Neuronal stem cell (in vitro differentiated cells): ENCODE measurements at regions not wholly inside any gene's neighbourhood (a gene's known extent, or its start where the extent isn't known, plus 50 kb on each side); places are given as distances from the start of the nearest gene placed in this dataset.
"Not testable (repeated sequence)": the region's sequence is repeated elsewhere in the genome, so short reads cannot be mapped to it uniquely, and the experiment has no call there.

Source experiments
- DNase-seq: peaks from one replicate; pipeline ENCODE4 v3.0.0-alpha.2; 2013; ENCODE audit warnings: low spot score
- H2AFZ ChIP-seq: one replicate; pipeline ENCODE4 v1.6.1; 2013; ENCODE audit warnings: mild to moderate bottlenecking, low read length, inconsistent platforms
- H2AK5ac ChIP-seq: 2 replicates; pipeline ENCODE4 v1.6.1; 2013; ENCODE audit warnings: low read depth, mild to moderate bottlenecking, inconsistent platforms, low read length, moderate library complexity, mixed read lengths
- H2BK120ac ChIP-seq: 2 replicates; pipeline ENCODE4 v1.6.1; 2013; ENCODE audit warnings: low read depth, mild to moderate bottlenecking, inconsistent platforms, low read length, moderate library complexity, mixed read lengths
- H2BK12ac ChIP-seq: one replicate; pipeline ENCODE4 v1.6.1; 2013; ENCODE audit warnings: low read length, inconsistent platforms
- H2BK15ac ChIP-seq: 2 replicates; pipeline ENCODE4 v1.6.1; 2013; ENCODE audit warnings: mild to moderate bottlenecking, low read length, inconsistent platforms, mixed read lengths
- H2BK5ac ChIP-seq: one replicate; pipeline ENCODE4 v1.6.1; 2013; ENCODE audit warnings: inconsistent platforms, mild to moderate bottlenecking, low read length, moderate library complexity
- H3K14ac ChIP-seq: one replicate; pipeline ENCODE4 v1.6.1; 2013; ENCODE audit warnings: low read length, inconsistent platforms
- H3K18ac ChIP-seq: 2 replicates; pipeline ENCODE4 v1.6.1; 2013; ENCODE audit warnings: low read length, inconsistent platforms
- H3K23ac ChIP-seq: 2 replicates; pipeline ENCODE4 v1.6.1; 2013; ENCODE audit warnings: low read depth, mild to moderate bottlenecking, mixed read lengths, low read length, inconsistent platforms; ENCODE audit not compliant: poor library complexity
- H3K27ac ChIP-seq: replicated peaks from 3 replicates; pipeline ENCODE4 v1.5.1; 2013; ENCODE audit warnings: low read length, inconsistent platforms
- H3K27me3 ChIP-seq, 3 experiments: 2 replicates each; pipeline ENCODE4 v1.6.1; 2013; ENCODE audit warnings: low read length in 3 of 3, mild to moderate bottlenecking in 2 of 3, inconsistent platforms in 1 of 3, low read depth in 1 of 3, mixed read lengths in 1 of 3, moderate library complexity in 1 of 3; ENCODE audit not compliant: control insufficient read depth in 3 of 3, insufficient read depth in 3 of 3
- H3K36me3 ChIP-seq, 2 donors: replicated peaks in 1 of 2; 2 replicates each; pipeline ENCODE4 v1.6.1; 2013; ENCODE audit warnings: low read length in 2 of 2; ENCODE audit not compliant: control insufficient read depth in 2 of 2, insufficient read depth in 2 of 2
- H3K4ac ChIP-seq: 2 replicates; pipeline ENCODE4 v1.6.1; 2013; ENCODE audit warnings: inconsistent platforms, mild to moderate bottlenecking, low read length, moderate library complexity
- H3K4me1 ChIP-seq, 2 donors: 1 replicate in 1 of 2; 2 replicates in 1 of 2; pipeline ENCODE4 v1.6.1; 2013; ENCODE audit warnings: low read length in 2 of 2, low read depth in 1 of 2; ENCODE audit not compliant: control insufficient read depth in 2 of 2, insufficient read depth in 1 of 2
- H3K4me2 ChIP-seq: one replicate; pipeline ENCODE4 v1.6.1; 2013; ENCODE audit warnings: mild to moderate bottlenecking, low read length, inconsistent platforms; ENCODE audit not compliant: insufficient read depth, poor library complexity, severe bottlenecking
- H3K4me3 ChIP-seq, 2 donors: 2 replicates each; pipeline ENCODE4 v1.5.1; 2013; ENCODE audit warnings: low read length in 2 of 2, mild to moderate bottlenecking in 2 of 2, inconsistent platforms in 1 of 2, moderate library complexity in 1 of 2
- H3K79me1 ChIP-seq: one replicate; pipeline ENCODE4 v1.6.1; 2013; ENCODE audit warnings: low read depth, mild to moderate bottlenecking, inconsistent platforms, low read length, moderate library complexity
- H3K9ac ChIP-seq: one replicate; pipeline ENCODE4 v1.6.1; 2013; ENCODE audit warnings: mild to moderate bottlenecking, low read depth, low read length, inconsistent platforms; ENCODE audit not compliant: poor library complexity
- H3K9me3 ChIP-seq, 2 donors: replicated peaks in 1 of 2; 2 replicates each; pipeline versions ENCODE3 to v1.6.1; 2013; ENCODE audit warnings: low read length in 2 of 2, mild to moderate bottlenecking in 2 of 2, inconsistent platforms in 1 of 2, low read depth in 1 of 2, mixed read lengths in 1 of 2, moderate library complexity in 1 of 2; ENCODE audit not compliant: control insufficient read depth in 2 of 2, insufficient read depth in 1 of 2
- H4K8ac ChIP-seq: one replicate; pipeline ENCODE4 v1.6.1; 2013; ENCODE audit warnings: low read depth, mild to moderate bottlenecking, inconsistent platforms, low read length, moderate library complexity
- H4K91ac ChIP-seq: one replicate; pipeline ENCODE4 v1.6.1; 2013; ENCODE audit warnings: low read length, low read depth, mild to moderate bottlenecking, inconsistent platforms; ENCODE audit not compliant: poor library complexity
- WGBS, 2 donors: extraction: QIAGEN DNeasy Blood & Tissue Kit; methylation state at CpG; one replicate each; pipeline ENCODE4 v1.1.7; 2013; ENCODE audit warnings: missing lambda C conversion rate in 2 of 2, mixed read lengths in 1 of 2; ENCODE audit not compliant: insufficient read length in 2 of 2, insufficient replicate concordance in 1 of 2; ENCODE audit errors: extremely low coverage in 2 of 2; 5-methylcytosine and 5-hydroxymethylcytosine counted together

GRCh38 chr4:72704925-72705640 lies 136.1 kb upstream of the ADAMTS3 start:
- not testable (repeated sequence) for H3K4me3 ChIP-seq, H3K4me1 ChIP-seq, H3K18ac ChIP-seq, H2AK5ac ChIP-seq, H3K4ac ChIP-seq, DNase-seq, H3K27me3 ChIP-seq, H2BK12ac ChIP-seq, H4K91ac ChIP-seq, H3K9me3 ChIP-seq, H3K36me3 ChIP-seq, H3K23ac ChIP-seq, H3K14ac ChIP-seq, H3K4me2 ChIP-seq, H2AFZ ChIP-seq, H4K8ac ChIP-seq, H2BK15ac ChIP-seq, H3K9ac ChIP-seq, H2BK5ac ChIP-seq, H3K27ac ChIP-seq, H2BK120ac ChIP-seq, H3K79me1 ChIP-seq
- no CpG with 5 or more reads among the region's 7 CpGs for WGBS, 2 donors

DNA sequence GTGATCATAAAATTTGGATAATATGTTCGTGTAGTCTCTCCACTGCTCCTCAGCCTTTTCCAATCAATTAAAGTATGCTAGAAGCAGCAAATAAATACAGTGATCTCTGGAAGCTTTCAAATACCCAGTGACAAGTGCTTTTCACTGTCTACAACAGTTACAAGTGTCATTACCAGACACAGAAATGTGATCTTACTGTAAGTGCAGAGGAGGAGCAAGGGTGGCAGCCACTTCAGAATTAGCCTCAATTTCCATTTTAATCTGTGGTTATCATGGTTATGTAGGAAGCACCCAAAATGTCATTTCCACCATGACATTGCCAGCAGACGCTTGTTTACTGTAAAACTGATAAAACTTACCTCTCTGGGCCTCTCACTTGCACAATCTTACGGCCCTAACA lies 133.9 kb upstream of the ADAMTS3 start:
- no peak overlapping the region for H2BK5ac ChIP-seq
- no peak overlapping the region for H3K4me2 ChIP-seq
- H3K9me3 ChIP-seq: no peaks in the 10 kb centered on the region
- H3K36me3 ChIP-seq: no peaks in the 10 kb centered on the region
- no peak overlapping the region for H3K4ac ChIP-seq
- H3K4me3 ChIP-seq: no peak overlapping the region
- H3K23ac ChIP-seq: no peak overlapping the region
- no peaks in the 10 kb centered on the region for H3K79me1 ChIP-seq
- H2BK12ac ChIP-seq: no peak overlapping the region
- peak overlapping the region; percentile 18 for H2AFZ ChIP-seq
- no peak overlapping the region for H3K18ac ChIP-seq
- DNase-seq: no peak
- no peaks in the 10 kb centered on the region for H3K27me3 ChIP-seq
- no peak overlapping the region for H2BK15ac ChIP-seq
- no peak overlapping the region for H2AK5ac ChIP-seq
- no peaks in the 10 kb centered on the region for H3K4me1 ChIP-seq
- H4K8ac ChIP-seq: no peak overlapping the region
- H4K91ac ChIP-seq: no peak overlapping the region
- no peak overlapping the region for H2BK120ac ChIP-seq
- H3K27ac ChIP-seq: no peak overlapping the region
- WGBS, 2 donors: no CpG with 5 or more reads among the region's 3 CpGs
- H3K9ac ChIP-seq: no peak overlapping the region
- no peak overlapping the region for H3K14ac ChIP-seq

DNA sequence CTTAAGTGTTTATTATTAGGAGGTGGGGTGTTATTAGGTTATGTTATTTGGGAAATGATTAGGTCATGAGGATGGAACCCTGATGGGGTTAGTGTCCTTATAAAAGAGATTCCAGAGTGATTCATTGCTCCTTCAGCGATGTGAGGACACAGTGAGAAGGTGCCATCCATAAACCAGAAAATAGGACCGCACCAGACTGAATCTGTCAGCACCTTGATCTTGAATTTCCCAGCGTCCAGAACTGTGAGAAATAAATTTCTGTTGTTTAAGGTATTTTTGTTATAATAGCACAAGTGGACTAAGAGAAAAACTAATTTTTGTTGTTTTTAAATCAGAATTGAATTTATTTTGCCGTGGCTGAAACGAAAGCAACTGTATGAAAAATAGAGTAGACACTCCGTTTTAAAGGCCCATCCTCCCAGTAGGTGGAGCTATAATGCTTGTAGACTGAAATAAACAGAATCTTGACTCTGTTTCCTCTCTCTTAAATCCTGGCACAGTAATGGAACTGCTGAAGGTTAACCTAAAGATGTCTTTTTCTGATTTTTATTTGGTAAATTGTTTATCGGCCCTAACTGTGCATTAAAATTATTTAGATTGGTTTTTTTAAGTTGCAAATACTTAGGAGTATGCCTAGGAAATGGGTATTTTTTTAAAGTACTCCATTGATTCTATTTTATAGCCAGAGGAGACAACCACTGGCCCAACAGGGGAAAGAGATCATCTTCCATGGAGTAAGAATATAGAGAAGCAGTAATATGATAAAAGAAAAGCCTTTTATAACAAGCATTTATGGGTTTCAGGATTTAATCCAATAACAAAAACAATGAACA lies 133.2 kb upstream of the ADAMTS3 start:
- no peak overlapping the region for H2BK5ac ChIP-seq
- H2AK5ac ChIP-seq: no peak overlapping the region
- no peak overlapping the region for H3K18ac ChIP-seq
- no peak overlapping the region for H3K4ac ChIP-seq
- H3K79me1 ChIP-seq: no peaks in the 10 kb centered on the region
- no peak overlapping the region for H3K14ac ChIP-seq
- no CpG with 5 or more reads among the region's 7 CpGs for WGBS, 2 donors
- no peak overlapping the region for H2BK120ac ChIP-seq
- no peaks in the 10 kb centered on the region for H3K4me1 ChIP-seq
- no peak overlapping the region for H3K27ac ChIP-seq
- no peak overlapping the region for H2BK15ac ChIP-seq
- no peaks in the 10 kb centered on the region for H3K27me3 ChIP-seq
- H3K9ac ChIP-seq: no peak overlapping the region
- peak; percentile 3 for DNase-seq
- H3K23ac ChIP-seq: no peak overlapping the region
- H4K8ac ChIP-seq: no peak overlapping the region
- no peak overlapping the region for H3K4me3 ChIP-seq
- no peak overlapping the region for H4K91ac ChIP-seq
- no peaks in the 10 kb centered on the region for H3K9me3 ChIP-seq
- no peak overlapping the region for H2BK12ac ChIP-seq
- H3K4me2 ChIP-seq: no peak overlapping the region
- peak overlapping the region; percentile 57 for H2AFZ ChIP-seq
- H3K36me3 ChIP-seq: no peaks in the 10 kb centered on the region

DNA sequence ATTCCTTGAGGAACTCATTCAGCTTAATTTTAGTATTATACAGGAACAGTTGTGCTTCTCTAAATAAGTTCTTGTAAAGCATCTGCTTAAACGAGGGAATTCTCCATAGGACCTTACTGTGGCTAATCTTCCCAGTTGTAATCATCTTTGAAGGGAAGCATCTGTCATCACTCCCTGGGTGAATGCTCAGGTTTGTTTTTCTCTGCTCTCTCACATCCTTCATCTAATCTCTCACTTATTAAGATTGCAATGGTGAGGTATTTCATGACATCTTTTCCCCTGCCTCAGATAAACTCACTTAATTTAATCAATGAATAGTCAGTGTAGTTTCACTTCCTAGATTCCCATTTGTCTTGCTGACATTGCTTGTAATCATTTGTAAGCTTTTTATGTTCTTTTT lies 121.8 kb upstream of the ADAMTS3 start:
- H3K36me3 ChIP-seq: no peaks in the 10 kb centered on the region
- WGBS, 2 donors: no CpG with 5 or more reads among the region's 1 CpG

More for the DNA sequence above, 121.8 kb upstream of the ADAMTS3 start:
- H3K27ac ChIP-seq: no peak overlapping the region
- H3K9ac ChIP-seq: no peak overlapping the region
- no peak overlapping the region for H3K23ac ChIP-seq
- H3K27me3 ChIP-seq: no peaks in the 10 kb centered on the region
- H3K4ac ChIP-seq: no peak overlapping the region
- no peak overlapping the region for H2BK12ac ChIP-seq
- no peak overlapping the region for H4K8ac ChIP-seq
- H3K4me2 ChIP-seq: no peak overlapping the region
- H2BK120ac ChIP-seq: no peak overlapping the region
- H3K4me1 ChIP-seq: no peaks in the 10 kb centered on the region
- H2BK5ac ChIP-seq: no peak overlapping the region
- no peaks in the 10 kb centered on the region for H3K79me1 ChIP-seq
- no peak overlapping the region for H2BK15ac ChIP-seq
- H3K14ac ChIP-seq: no peak overlapping the region
- no peak overlapping the region for H3K4me3 ChIP-seq
- no peak overlapping the region for H2AK5ac ChIP-seq
- H2AFZ ChIP-seq: no peak overlapping the region
- no peak for DNase-seq
- no peak overlapping the region for H3K18ac ChIP-seq
- no peaks in the 10 kb centered on the region for H3K9me3 ChIP-seq
- H4K91ac ChIP-seq: no peak overlapping the region
